ENCODE measurements at regions not wholly inside any gene's neighbourhood (a gene's known extent, or its start where the extent isn't known, plus 50 kb on each side); places are given as distances from the start of the nearest gene placed in this dataset.

DNA sequence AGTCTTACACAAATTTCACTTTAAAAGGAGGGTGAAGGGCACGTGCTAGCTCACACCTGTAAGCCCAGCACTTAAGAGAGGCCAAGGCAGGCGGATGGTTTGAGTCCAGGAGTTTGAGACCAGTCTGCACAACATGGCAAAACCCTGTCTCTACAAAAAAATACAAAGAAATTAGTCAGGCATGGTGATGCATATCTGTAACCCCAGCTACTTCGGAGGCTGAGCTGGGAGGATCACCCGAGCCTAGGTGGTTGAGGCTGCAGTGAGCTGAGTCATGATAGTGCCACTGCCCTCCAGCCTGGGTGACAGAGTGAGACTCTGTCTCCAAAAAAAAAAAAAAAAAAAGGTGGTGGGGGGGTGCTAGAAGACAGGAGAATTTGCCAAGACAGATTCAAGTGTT is 237.3 kb upstream of the KLF14 start:
- Histone ChIP-seq H3K9ac (replicated peaks; ENCODE audit: extremely low read depth, insufficient read depth, low read length) (no peak overlapping the region), H3K4me3 (replicated peaks in 1 of 3; ENCODE audit: insufficient read depth in 1 of 3, low read depth in 1 of 3, low read length in 3 of 3) (no peak overlapping the region), H3K9me3 (replicated peaks; ENCODE audit: control insufficient read depth, insufficient read depth, low read length) (no peaks in the 10 kb centered on the region), H2AFZ (ENCODE audit: low read depth, low read length) (no peak overlapping the region), H3K27me3 (ENCODE audit: control insufficient read depth in 2 of 2, insufficient read depth in 2 of 2, low read length in 2 of 2) (no peaks in the 10 kb centered on the region), H3K4me2 (ENCODE audit: insufficient read depth, low read length) (no peak overlapping the region), H3K27ac (ENCODE audit: insufficient read depth, low read depth, low read length) (no peak overlapping the region), H4K20me1 (replicated peaks; ENCODE audit: control insufficient read depth, extremely low read depth, insufficient read depth, low read length) (no peaks in the 10 kb centered on the region), H3K9me1 (replicated peaks; ENCODE audit: control insufficient read depth, extremely low read depth, insufficient read depth, low read length) (no peaks in the 10 kb centered on the region), H3K4me1 (ENCODE audit: control insufficient read depth, extremely low read depth, insufficient read depth, low read length) (no peaks in the 10 kb centered on the region), H3K79me2 (ENCODE audit: control insufficient read depth, insufficient read depth, low read length) (no peaks in the 10 kb centered on the region), H3K36me3 (ENCODE audit: control insufficient read depth in 2 of 2, extremely low read depth in 1 of 2, insufficient read depth in 2 of 2, low read length in 2 of 2) (peaks cover 0 to 4% of the 10 kb centered on the region in 2 experiments)
- no TSS peak for BruUV-seq (replicated peaks)
- TF ChIP-seq GATA2 (IDR thresholded peaks at IDR 0.05; ENCODE audit: insufficient read depth, insufficient read length, low read depth, low read length) = no peak
- TF ChIP-seq, protein P1, sequence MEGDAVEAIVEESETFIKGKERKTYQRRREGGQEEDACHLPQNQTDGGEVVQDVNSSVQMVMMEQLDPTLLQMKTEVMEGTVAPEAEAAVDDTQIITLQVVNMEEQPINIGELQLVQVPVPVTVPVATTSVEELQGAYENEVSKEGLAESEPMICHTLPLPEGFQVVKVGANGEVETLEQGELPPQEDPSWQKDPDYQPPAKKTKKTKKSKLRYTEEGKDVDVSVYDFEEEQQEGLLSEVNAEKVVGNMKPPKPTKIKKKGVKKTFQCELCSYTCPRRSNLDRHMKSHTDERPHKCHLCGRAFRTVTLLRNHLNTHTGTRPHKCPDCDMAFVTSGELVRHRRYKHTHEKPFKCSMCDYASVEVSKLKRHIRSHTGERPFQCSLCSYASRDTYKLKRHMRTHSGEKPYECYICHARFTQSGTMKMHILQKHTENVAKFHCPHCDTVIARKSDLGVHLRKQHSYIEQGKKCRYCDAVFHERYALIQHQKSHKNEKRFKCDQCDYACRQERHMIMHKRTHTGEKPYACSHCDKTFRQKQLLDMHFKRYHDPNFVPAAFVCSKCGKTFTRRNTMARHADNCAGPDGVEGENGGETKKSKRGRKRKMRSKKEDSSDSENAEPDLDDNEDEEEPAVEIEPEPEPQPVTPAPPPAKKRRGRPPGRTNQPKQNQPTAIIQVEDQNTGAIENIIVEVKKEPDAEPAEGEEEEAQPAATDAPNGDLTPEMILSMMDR (IDR thresholded peaks at IDR 0.05; ENCODE audit: extremely low read depth in 1 of 2, insufficient read depth in 1 of 2, low read depth in 1 of 2, low read length in 2 of 2) = no peak
- TF ChIP-seq POLR2AphosphoS5 (IDR thresholded peaks at IDR 0.05; ENCODE audit: insufficient read depth, low read depth, low read length) = no peak
- TF ChIP-seq MYC (IDR thresholded peaks at IDR 0.05; ENCODE audit: low read depth, low read length) = no peak
- TF ChIP-seq POLR2A (IDR thresholded peaks at IDR 0.05; ENCODE audit: low read depth, low read length) = no peak
- no peak for TF ChIP-seq EZH2 (IDR thresholded peaks at IDR 0.05; ENCODE audit: borderline replicate concordance, low read depth, low read length, severe bottlenecking)
- TF ChIP-seq JUN (IDR thresholded peaks at IDR 0.05; ENCODE audit: borderline replicate concordance, insufficient read depth, insufficient read length, low read depth) = no peak
- TF ChIP-seq, protein P2, sequence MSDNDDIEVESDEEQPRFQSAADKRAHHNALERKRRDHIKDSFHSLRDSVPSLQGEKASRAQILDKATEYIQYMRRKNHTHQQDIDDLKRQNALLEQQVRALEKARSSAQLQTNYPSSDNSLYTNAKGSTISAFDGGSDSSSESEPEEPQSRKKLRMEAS (IDR thresholded peaks at IDR 0.05; ENCODE audit: insufficient read depth, insufficient read length) = no peak
- no peak for TF ChIP-seq FOS (IDR thresholded peaks at IDR 0.05; ENCODE audit: borderline replicate concordance, insufficient read depth, low read length)
- ChIA-PET CTCF (interaction anchor here (1.3 to 2.2 kb wide), 3 partner anchors 11 to 74 kb away, joined by 4 to 24 read pairs (median 5); no protein-coding TSS in a partner anchor), POLR2A (interaction anchor here (0.7 kb wide), 1 partner anchor 60 kb away, joined by 6 read pairs; no protein-coding TSS in a partner anchor)
- dilution Hi-C loops (cut with MboI; ENCODE audit: extremely low pct_ligation_motif_present, low sequenced_read_pairs) = no loop called here
- FAIRE-seq = peak; percentile 43
- intact Hi-C loops (cut with micrococcal nuclease) = no loop called here
- no peak for DNase-seq (ENCODE audit: low read depth, low spot score)
